Colon (tissue), 2 donors: ENCODE measurements at regions not wholly inside any gene's neighbourhood (a gene's known extent, or its start where the extent isn't known, plus 50 kb on each side); places are given as distances from the start of the nearest gene placed in this dataset.
"Not testable (repeated sequence)": the region's sequence is repeated elsewhere in the genome, so short reads cannot be mapped to it uniquely, and the experiment has no call there.

Experiments
- FAIRE-seq: peaks from 2 replicates; lab custom pipeline; 2012; peaks lifted over from hg19 to GRCh38; lab: Jason Lieb, UNC
- donor health status: control.
- donor health status: control.

DNA sequence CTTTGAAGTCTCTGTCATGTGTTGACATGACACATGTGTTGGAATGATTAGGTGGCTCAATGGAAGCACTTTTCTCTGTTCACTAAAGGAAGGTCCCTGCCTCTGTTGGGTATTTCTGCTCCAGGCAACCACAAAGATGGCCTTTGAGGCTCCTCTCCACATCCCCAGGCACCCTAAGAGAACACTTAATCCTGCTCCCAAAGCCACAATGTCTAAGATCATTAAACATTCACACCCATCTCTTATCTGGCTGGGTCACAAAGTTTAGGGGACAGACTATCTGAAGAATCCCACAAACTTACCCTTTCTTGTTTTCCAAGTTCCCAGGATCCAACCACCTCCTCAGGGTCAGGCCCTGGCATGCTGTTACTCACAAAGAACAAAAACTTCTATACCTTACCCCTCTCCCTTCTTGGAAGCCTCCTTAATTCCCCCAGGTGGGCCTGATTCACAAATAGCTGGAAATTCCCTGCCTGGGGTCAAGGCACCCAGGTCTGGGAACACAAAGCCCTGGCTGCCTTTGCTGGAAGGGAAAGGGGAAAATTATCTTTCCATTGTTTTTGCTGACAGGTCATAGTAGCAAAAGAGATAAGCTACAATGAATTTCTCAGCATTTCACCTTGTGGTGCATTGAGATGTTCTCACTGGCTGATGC is 333.7 kb downstream of the PCNX1 start:
- FAIRE-seq = no peak

DNA sequence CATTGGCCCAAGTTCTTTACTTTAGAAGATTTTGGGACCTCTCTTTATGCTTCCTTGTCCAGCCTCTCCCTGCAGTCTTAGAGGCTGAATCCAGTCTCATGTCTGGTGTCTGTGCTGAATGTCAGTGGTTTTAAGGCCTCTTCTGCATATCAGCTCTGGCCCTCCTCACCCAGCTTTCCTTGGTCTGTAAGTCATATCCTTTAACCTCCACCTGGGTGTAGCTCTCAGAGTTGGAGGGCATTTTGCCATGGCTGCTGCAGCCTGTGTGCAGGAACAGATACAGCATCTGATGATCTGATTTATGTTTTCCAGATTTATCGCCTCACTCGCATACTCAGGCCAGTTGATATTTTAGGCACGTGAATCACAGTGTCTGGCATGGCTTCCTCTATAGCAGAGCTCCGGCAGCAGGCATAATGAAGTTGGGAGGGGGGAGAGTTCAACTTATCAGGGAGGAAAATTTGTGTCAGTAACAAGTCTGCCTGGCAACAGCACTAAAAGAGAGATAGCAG is 335.0 kb downstream of the PCNX1 start:
- FAIRE-seq = no peak

DNA sequence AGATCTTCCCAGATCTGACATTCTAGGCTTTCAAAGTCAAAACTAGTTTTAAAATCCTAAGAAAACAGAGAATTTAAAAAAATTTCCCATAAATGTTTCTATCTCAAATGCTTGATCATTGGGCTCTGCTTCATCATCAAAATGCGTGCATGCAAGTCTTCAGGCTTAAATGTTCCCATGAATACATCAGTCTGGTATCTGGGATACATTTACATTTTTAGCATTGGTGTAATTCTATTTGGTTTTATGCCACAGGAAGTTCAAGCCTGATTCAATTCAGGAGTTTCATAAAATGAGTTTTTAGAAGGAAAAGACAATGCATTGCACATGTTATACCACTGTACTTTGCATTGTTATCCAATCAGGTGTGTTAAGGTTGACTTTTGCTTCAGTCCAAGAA is 336.4 kb downstream of the PCNX1 start:
- no peak for FAIRE-seq

DNA sequence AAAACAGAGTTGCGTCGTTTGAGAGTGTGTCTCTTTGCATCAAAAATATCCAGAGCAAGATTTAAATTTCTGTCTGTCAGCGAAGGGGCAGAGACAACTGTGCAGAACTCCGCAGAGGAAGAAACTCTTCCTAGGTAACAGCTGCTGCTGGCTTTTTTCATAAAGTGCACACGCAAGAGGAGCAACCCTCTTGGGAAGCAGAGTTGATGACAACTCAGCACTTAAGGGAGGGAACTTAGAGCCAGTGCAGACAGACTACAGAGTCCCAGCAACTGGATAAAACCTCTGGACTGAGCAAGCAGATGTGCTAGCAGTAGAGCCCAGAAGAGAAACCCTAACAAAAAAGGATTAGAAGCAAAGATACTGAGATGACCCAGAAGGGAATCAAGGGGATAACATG is 337.1 kb downstream of the PCNX1 start:
- no peak for FAIRE-seq

DNA sequence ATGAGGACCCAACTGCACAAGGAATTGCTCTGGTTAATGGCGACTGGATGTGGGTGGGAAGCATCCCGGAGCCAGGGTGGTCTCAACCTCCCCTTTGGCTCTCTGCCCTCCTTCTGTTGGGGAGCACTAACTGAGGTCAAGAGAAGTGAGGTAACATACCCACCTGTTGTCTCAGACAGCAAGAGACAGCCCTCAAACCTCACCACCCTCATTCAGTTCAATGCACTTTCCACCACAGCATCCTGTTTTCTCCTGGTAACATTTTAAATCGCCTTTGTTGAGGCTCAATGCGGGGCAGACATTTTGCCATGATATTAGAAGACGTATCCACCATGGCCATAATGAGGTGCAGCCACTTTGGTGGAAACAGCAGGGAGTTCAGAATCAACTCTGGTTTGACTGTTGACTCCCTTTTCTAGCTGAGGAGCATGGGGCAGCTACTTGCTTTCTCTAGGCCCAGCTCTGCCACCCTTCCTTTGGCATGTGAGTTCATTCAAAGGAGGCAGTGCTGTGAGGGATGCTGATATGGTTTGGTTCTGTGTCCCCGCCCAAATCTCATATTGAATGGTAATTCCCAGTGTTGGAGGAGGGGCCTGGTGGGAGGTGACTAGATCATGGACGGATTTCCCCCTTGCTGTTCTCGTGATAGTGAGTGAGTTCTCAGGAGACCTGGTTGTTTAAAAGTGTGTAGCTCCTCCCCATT is 338.6 kb downstream of the PCNX1 start:
- no peak for FAIRE-seq

DNA sequence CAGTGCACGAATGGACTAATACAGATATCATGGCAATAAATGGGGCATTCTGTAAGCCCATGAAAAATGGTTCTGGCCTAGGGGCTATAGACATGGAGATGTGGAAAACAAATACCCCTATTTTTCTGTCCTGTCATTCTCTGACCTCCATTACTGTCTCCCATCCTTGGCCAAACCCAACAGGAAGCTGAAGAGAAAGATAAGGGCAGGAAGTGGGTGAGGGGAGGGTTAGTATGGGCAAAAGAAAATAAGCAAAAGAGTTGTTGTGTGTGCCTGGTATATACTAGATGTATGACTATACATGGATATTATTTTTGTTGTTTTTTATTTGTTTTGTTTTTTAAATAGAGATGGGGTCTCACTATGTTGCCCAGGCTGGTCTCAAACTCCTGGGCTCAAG is 339.3 kb downstream of the PCNX1 start:
- no peak for FAIRE-seq

DNA sequence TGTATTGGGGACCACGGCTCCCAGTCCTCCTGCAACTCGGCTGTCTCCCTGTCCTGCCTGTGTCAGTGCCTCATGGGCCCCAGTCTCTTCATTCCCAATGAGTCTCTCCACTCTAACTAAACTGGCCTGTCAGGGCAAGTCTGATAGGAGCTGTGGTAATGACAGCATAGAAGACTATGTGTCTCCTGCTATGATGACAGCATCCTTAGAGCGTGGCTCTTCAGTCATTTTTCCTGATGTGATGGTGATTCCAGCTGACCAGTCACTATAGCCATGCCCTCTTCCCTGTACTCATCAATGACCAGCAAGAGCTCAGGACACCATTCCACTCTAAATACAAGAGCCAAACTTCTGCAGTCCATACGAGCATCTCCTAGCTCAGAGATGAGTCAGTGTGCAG is 339.8 kb downstream of the PCNX1 start:
- no peak for FAIRE-seq

DNA sequence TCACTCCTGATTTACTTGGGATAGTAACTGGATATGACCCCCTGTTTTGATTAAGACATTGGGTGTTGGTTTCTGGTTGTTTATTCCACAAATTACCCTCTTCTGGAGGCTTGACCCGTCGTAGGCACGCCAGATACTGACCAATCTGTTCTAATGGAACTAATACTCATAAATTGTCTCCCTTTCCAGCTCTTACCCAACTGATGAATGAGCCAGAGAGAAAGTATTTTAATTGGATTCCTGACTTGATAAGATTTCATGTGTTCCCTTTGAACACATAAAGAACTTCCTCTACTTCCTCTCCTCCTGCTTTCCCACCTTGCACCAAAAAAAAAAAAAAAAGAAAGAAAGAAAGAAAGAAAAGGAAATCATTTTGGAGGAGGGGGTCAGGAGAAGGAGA is 340.9 kb downstream of the PCNX1 start:
- FAIRE-seq = no peak

DNA sequence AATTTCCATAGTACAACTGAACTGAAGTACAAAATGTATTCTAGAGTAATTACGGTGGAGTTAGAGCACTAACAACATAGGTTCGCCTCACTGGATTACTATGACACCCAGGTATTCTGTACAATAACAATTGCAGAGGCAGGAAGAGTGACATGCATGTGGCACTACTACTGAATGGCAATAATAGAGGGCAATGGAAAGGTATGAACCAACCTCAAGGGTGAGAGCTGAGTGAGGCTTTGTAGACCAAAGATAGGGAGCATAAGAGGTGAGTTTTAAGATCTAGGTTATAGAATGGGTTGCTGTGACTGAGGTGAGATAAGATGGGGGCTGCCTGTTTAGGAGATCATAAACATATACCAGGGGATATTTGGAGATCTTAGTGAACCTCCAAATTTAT is 343.1 kb downstream of the PCNX1 start:
- no peak for FAIRE-seq

DNA sequence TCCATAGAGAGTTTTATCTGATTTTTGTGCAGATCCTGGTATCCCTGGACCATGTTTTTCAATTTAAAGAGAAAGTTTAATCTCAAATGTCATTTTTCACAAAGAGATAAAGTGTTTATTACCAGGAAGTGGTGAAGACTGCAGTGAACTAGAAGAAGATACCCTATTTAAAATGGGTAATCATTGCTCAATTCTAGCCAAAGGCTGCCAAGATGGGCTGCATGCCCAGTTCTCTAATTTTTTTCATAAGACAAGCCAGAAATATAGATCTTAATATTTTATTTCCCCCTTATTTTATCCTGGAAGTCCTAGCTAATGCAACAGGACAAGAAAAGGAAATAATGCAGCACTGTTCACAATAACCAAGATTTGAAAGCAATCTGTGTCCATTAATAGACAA is 343.5 kb downstream of the PCNX1 start:
- FAIRE-seq = no peak

DNA sequence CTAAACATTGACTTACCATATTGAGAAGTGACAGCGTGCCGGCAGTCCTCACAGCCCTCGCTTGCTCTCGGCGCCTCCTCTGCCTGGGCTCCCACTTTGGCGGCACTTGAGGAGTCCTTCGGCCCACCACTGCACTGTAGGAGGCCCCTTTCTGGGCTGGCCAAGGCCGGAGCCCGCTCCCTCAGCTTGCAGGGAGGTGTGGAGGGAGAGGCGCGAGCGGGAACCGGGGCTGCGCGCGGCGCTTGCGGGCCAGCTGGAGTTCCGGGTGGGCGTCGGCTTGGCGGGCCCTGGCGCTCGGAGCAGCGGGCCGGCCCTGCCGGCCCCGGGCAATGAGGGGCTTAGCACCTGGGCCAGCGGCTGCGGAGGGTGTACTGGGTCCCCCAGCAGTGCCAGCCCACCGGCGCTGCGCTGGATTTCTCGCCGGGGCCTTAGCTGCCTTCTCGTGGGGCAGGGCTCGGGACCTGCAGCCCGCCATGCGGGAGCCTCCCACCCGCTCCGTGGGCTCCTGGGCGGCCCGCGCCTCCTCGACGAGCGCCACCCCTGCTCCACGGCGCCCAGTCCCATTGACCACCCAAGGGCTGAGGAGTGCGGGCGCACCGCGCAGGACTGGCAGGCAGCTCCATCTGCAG is 346.9 kb downstream of the PCNX1 start:
- not testable (repeated sequence) for FAIRE-seq

DNA sequence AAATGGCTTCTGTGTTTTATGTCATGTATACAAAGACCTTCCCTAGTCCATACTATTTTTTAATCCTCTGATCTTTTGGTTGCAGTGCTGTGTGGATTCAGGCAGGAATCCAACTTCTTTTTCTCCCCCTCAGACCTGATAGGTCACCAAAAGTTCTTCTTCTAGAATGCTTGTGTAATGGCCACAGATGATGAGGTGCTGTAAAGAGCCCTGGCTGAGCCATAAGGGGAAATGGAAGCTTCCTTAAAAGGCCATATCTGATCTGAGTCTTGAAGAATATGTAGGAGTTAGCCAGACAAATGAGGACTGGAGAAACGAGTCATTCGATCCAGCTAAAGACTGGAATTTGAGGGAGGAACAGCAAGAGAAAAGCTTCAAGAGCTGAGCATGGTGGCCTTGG is 353.9 kb downstream of the PCNX1 start:
- FAIRE-seq = no peak

DNA sequence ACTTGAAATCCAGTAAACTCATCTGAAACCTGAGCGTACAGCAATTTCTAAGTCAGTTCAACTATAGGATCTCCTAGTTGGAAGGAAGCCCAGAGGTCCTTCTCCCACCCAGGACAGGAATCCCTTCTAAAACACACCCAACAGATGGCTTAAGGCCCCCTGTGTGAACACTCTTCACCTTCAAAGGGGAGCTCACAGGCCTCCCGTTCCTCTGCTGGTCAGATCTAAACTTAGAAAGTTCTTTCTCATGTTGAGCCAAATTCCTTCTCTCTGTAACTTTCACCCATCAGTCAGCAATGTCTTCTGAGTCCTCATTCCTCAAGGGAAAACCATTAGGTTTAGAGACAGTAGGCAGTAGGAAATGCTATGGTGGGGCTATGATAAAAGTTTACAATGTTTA is 355.2 kb downstream of the PCNX1 start:
- no peak for FAIRE-seq

DNA sequence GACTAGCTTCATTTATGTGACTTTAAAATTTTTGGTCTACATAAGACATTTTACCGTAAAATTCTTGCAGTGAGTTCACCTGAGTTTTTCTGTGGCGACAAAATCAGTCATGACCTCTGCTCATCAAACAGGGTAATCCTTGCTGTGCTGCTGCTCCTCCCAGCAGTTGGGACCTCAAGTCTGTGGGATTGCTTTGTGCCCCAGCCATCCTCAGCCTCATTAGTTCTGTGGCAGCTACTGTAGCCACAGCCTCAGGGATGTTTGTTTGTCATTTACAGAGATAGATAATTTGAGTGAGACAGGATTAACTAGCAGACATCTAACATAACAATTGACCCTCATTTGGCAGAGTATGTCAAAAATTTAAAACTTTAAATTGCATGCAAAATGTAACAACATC is 357.0 kb downstream of the PCNX1 start:
- no peak for FAIRE-seq

DNA sequence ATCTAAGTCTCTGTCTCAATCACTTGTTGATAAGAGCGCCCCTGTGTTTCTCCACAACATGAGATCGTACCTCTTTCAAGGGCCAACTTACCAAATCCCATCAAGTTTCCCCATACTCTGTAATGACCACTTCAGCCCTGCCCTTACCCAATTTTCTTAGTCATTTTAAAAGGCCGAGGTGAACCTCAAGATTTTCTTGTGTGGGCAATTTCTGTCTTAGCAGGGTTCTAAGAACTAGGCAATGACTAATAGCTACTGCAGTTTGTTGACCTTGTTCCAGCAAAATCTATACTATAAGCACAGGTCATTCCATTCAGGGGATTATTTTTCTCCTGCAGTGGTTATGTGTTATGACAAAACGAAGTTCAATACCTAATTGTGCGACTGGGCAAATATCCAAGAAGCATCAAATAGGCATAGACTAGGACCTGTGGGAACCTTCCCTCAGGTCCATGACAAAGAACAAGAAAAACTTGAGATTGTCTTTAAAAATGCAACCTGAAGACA is 359.8 kb downstream of the PCNX1 start:
- FAIRE-seq = no peak

DNA sequence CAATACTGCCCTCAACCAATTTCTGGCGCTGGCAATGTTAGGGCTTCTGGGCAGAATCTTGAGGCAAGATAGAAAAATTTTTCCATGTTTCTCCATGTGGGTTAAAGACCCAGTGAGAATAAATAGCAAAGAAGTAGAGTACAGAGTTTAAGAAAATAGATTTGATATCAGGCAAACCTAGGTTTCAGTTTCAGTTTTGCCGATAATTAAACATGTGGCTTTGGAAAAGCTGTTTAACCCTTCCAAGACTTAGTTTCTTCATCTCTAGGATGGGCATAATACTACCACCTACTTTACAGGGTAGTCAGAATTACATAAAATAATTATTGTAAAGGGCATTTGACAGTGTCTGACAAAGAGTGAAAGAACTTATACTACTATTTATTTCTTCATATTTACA is 360.4 kb downstream of the PCNX1 start:
- FAIRE-seq = no peak

DNA sequence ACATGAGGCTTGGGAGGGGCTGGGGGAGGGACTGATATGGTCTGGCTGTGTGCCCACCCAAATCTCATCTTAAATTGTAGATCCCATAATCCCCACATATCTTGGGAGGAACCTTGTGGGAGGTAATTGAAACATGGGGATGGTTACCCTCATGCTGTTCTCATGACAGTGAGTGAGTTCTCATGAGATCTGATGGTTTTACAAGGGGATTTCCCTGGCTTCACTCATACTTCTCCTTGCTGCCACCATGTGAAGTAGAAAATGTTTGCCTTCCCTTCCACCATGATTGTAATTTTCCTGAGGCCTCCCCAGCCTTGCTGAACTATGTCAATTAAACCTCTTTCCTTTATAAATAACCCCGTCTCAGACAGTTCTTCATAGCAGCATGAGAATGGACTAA is 362.9 kb downstream of the PCNX1 start:
- FAIRE-seq = no peak

DNA sequence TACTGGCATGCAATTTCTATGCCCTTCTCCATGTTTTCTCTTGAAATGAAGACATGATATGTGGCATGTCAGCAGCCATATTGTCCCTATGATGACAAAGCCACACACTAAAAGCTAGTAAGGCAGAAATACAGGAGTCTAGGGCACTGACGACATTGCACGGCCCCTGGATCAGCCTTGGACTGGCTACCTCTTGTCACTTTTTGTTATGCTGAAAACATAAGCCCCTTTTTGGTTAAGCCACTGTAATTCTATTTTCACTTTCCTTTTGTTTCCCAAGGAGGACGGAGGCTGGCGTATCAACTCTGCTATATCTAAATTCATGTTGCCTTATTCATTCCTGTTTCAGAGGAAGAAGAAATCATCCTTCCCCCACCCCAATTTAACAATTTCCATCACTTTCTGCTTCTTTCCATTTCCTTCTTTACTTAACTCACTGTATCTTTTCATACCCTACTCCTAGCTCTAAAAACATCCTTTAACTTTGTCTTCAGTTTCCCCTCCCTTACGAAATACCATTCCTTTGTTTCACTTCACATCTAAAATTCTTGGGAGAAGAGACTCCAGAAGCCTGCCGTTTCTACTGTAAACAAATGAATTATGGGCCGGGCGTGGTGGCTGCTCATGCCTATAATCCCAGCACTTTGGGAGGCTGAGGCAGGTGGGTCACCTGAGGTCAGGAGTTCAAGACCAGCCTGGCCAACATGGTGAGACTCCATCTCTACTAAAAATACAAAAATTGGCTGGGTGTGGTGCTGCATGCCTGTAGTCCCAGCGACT is 364.1 kb downstream of the PCNX1 start:
- FAIRE-seq = no peak

DNA sequence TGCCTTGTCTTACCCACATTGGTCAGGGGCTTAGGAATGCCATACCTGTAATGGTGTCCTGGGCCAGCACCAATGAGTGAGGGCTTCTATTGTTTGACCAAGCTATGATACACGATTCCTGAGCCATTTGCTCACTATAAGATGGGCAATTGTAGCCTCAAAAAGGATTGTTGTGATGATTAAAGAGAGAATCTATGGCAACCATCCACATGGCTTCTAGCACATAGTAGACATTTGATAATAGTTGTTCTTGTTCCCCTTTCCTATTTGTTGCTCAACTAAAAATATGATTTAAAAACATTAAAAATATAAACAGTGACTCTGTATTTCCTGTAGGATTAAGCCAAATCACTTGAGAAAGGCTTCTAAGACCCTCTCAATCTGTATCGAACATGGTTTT is 366.1 kb downstream of the PCNX1 start:
- no peak for FAIRE-seq

DNA sequence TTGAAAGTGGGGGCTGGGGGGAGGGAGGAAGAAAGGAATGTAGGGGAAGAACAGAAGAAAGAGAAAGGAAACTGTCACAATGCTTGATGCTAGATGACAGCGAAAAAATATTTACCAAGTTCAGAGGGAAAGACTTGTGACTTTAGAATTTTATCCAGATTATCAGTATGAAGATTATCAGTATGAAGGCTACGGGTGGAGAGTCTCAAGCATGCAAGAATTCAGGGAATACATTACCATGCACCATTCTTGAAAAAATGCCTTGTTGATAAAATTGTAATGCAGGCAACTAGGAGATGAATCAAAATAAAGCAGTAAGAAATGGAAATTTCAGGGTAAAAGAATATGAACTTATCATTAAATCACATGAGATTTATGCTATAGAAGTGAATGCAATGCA is 376.8 kb downstream of the PCNX1 start:
- no peak for FAIRE-seq

DNA sequence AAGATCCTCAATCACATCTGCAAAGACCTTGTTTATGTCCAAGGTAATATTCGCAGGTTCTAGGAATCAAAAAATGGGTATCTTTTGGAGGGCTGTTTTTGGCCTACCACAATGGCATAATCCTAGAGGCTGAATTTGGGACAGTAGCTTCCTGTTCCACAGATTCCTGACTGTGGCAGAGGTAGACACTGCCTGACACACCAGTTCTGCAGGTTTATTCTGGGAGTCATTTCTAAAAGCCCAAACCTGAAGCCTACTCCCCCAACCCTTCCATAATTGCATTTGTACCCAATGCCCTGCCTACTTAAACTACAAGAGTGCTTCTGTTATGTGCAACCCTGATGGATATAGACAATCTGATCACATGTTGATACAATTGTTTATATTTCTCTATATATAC is 378.9 kb downstream of the PCNX1 start:
- no peak for FAIRE-seq

DNA sequence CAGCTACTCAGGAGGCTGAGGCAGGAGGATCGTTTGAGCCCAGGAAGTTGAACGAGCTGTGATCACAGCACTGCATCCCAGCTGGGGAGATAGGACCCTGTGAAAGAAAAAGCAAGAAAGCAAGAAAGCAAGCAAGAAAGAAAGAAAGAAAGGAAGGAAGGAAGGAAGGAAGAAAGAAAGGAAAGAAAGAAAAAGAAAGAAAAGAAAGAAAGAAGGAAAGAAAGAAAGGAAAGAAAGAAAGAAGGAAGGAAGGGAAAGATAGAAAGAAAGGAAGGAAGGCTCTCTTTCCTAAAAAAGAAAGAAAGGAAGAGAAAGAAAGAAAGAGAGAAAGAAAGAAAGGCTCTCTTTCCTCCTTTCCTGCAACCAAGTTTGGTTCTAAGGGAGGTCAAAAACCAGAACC is 380.3 kb downstream of the PCNX1 start:
- FAIRE-seq = no peak

DNA sequence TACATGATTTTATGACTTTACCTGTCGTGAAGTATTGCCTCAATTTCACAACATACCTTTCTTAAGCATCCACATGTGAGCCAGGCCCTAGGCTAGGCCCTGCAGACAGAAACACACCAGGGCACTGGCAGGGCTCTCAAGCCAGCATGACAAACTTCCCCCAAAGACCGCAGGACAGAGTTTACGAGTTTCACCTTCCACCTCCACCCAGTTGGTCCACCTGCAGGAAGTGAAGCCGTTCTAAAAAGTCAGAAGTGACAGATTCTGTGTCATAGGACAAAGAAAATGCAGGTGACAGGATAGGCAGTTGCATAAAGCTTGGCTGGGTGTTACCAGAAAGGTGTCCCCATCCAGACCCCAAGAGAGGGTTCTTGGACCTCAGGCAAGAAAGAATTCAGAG is 382.3 kb downstream of the PCNX1 start:
- no peak for FAIRE-seq
